ES-I3 (cell line): ENCODE measurements at regions not wholly inside any gene's neighbourhood (a gene's known extent, or its start where the extent isn't known, plus 50 kb on each side); places are given as distances from the start of the nearest gene placed in this dataset.
"Not testable (repeated sequence)": the region's sequence is repeated elsewhere in the genome, so short reads cannot be mapped to it uniquely, and the experiment has no call there.

Experiments
- H3K36me3 ChIP-seq: 2 replicates; pipeline ENCODE4 v1.6.1; 2013; ENCODE audit warnings: mild to moderate bottlenecking, low read length, control low read depth, moderate library complexity; ENCODE audit not compliant: insufficient read depth
- H3K4me1 ChIP-seq: 2 replicates; pipeline ENCODE4 v1.6.1; 2013; ENCODE audit warnings: mild to moderate bottlenecking, control low read depth, low read length; ENCODE audit not compliant: insufficient read depth
- H3K9ac ChIP-seq: 2 replicates; pipeline ENCODE4 v1.6.1; 2013; ENCODE audit warnings: low read depth, mild to moderate bottlenecking, low read length, moderate library complexity
- H3K9me3 ChIP-seq: 2 replicates; pipeline ENCODE4 v1.6.1; 2013; ENCODE audit warnings: mild to moderate bottlenecking, low read length, moderate library complexity; ENCODE audit not compliant: control insufficient read depth, insufficient read depth

- Histone ChIP-seq H3K36me3 (no peaks in the 10 kb centered on the region), H3K9me3 (no peaks in the 10 kb centered on the region)
Observed at GRCh38 chr4:111435986-111436744, 709.1 kb upstream of the FAM241A start.

GRCh38 chr4:111441687-111442086 lies 703.6 kb upstream of the FAM241A start:
- Histone ChIP-seq H3K4me1 (no peaks in the 10 kb centered on the region), H3K9me3 (no peaks in the 10 kb centered on the region), H3K36me3 (no peaks in the 10 kb centered on the region), H3K9ac (no peak overlapping the region)

More at GRCh38 chr4:111435986-111436744, 709.1 kb upstream of the FAM241A start:
- Histone ChIP-seq H3K4me1 (no peaks in the 10 kb centered on the region), H3K9ac (no peak overlapping the region)

GRCh38 chr4:111444836-111445235 lies 700.4 kb upstream of the FAM241A start:
- not testable (repeated sequence) for H3K9ac ChIP-seq, H3K4me1 ChIP-seq, H3K9me3 ChIP-seq, H3K36me3 ChIP-seq

GRCh38 chr4:111449657-111450056 lies 695.6 kb upstream of the FAM241A start:
- Histone ChIP-seq H3K4me1 (no peaks in the 10 kb centered on the region), H3K9ac (no peak overlapping the region), H3K9me3 (no peaks in the 10 kb centered on the region), H3K36me3 (no peaks in the 10 kb centered on the region)

- Histone ChIP-seq H3K9ac (no peak overlapping the region), H3K9me3 (no peaks in the 10 kb centered on the region), H3K4me1 (no peaks in the 10 kb centered on the region), H3K36me3 (no peaks in the 10 kb centered on the region)
Observed at GRCh38 chr4:111450867-111451266, 694.4 kb upstream of the FAM241A start.

GRCh38 chr4:111453216-111453615 lies 692.0 kb upstream of the FAM241A start:
- Histone ChIP-seq H3K36me3 (no peaks in the 10 kb centered on the region), H3K9me3 (no peaks in the 10 kb centered on the region), H3K9ac (no peak overlapping the region), H3K4me1 (no peaks in the 10 kb centered on the region)

- no peaks in the 10 kb centered on the region for H3K4me1 ChIP-seq
- H3K9me3 ChIP-seq: no peaks in the 10 kb centered on the region
- no peaks in the 10 kb centered on the region for H3K36me3 ChIP-seq
- no peak overlapping the region for H3K9ac ChIP-seq
Observed at GRCh38 chr4:111454961-111455360, 690.3 kb upstream of the FAM241A start.

GRCh38 chr4:111464251-111465045 lies 680.8 kb upstream of the FAM241A start:
- Histone ChIP-seq H3K4me1 (no peaks in the 10 kb centered on the region), H3K9ac (no peak overlapping the region), H3K36me3 (no peaks in the 10 kb centered on the region), H3K9me3 (peaks cover 2% of the 10 kb centered on the region; the same call in 1 of the 2 replicates)

GRCh38 chr4:111466811-111467604 lies 678.2 kb upstream of the FAM241A start:
- no peak overlapping the region for H3K9ac ChIP-seq
- H3K9me3 ChIP-seq: peaks cover 3% of the 10 kb centered on the region; the same call in 1 of the 2 replicates
- H3K4me1 ChIP-seq: no peaks in the 10 kb centered on the region
- H3K36me3 ChIP-seq: no peaks in the 10 kb centered on the region

GRCh38 chr4:111475001-111475400 lies 670.3 kb upstream of the FAM241A start:
- Histone ChIP-seq H3K9me3 (no peaks in the 10 kb centered on the region), H3K4me1 (no peaks in the 10 kb centered on the region), H3K9ac (no peak overlapping the region), H3K36me3 (no peaks in the 10 kb centered on the region)

GRCh38 chr4:111475666-111476065 lies 669.6 kb upstream of the FAM241A start:
- H3K36me3 ChIP-seq: no peaks in the 10 kb centered on the region
- no peaks in the 10 kb centered on the region for H3K4me1 ChIP-seq
- no peaks in the 10 kb centered on the region for H3K9me3 ChIP-seq
- H3K9ac ChIP-seq: no peak overlapping the region

- Histone ChIP-seq H3K9me3 (no peaks in the 10 kb centered on the region), H3K9ac (no peak overlapping the region), H3K36me3 (no peaks in the 10 kb centered on the region), H3K4me1 (no peaks in the 10 kb centered on the region)
Observed at GRCh38 chr4:111480510-111480909, 664.7 kb upstream of the FAM241A start.

- H3K9me3 ChIP-seq: no peaks in the 10 kb centered on the region
- no peaks in the 10 kb centered on the region for H3K36me3 ChIP-seq
- H3K4me1 ChIP-seq: no peaks in the 10 kb centered on the region
- no peak overlapping the region for H3K9ac ChIP-seq
Observed at GRCh38 chr4:111483375-111484169, 661.7 kb upstream of the FAM241A start.

GRCh38 chr4:111492496-111492895 lies 652.8 kb upstream of the FAM241A start:
- H3K4me1 ChIP-seq: no peaks in the 10 kb centered on the region
- H3K9ac ChIP-seq: no peak overlapping the region
- H3K9me3 ChIP-seq: no peaks in the 10 kb centered on the region; the same call in 1 of the 2 replicates
- H3K36me3 ChIP-seq: no peaks in the 10 kb centered on the region
